GM12892 (cell line): ENCODE measurements at regions not wholly inside any gene's neighbourhood (a gene's known extent, or its start where the extent isn't known, plus 50 kb on each side); places are given as distances from the start of the nearest gene placed in this dataset.

Experiments used
- POLR2A ChIP-seq: IDR thresholded peaks from 2 replicates; pipeline ENCODE4 v1.6.1; 2011; ENCODE audit warnings: low read depth, low read length, control low read depth
- TAF1 ChIP-seq: IDR thresholded peaks from 2 replicates; pipeline ENCODE4 v1.6.1; 2011; ENCODE audit warnings: low read depth, mild to moderate bottlenecking, control low read depth, low read length, borderline replicate concordance

GRCh38 chr4:159043861-159044260 lies 59.0 kb upstream of the RAPGEF2 start:
- TF ChIP-seq POLR2A (no peak), TAF1 (no peak)
